ENCODE measurements at regions not wholly inside any gene's neighbourhood (a gene's known extent, or its start where the extent isn't known, plus 50 kb on each side); places are given as distances from the start of the nearest gene placed in this dataset.
"Not testable (repeated sequence)": the region's sequence is repeated elsewhere in the genome, so short reads cannot be mapped to it uniquely, and the experiment has no call there.

DNA sequence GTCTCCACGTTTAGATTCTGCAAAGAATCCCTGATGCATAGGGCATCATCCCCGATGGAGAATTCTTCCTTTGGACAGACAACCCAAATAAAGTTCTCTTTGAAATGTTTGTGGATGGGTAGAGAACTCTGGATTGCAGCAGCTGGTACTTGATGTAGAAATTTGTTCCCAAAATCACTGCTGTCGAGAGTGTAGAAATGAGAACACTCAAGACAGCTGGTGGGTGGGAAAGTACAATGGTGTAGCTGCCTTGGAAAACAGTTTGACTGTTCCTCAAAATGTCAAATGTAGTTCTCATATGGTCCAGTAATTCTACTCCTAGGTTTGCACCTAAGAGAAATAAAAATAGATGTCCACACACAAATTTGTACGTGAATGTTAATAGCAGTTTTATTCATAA is 671.5 kb upstream of the TMEM132C start:
- TF ChIP-seq, protein P1, sequence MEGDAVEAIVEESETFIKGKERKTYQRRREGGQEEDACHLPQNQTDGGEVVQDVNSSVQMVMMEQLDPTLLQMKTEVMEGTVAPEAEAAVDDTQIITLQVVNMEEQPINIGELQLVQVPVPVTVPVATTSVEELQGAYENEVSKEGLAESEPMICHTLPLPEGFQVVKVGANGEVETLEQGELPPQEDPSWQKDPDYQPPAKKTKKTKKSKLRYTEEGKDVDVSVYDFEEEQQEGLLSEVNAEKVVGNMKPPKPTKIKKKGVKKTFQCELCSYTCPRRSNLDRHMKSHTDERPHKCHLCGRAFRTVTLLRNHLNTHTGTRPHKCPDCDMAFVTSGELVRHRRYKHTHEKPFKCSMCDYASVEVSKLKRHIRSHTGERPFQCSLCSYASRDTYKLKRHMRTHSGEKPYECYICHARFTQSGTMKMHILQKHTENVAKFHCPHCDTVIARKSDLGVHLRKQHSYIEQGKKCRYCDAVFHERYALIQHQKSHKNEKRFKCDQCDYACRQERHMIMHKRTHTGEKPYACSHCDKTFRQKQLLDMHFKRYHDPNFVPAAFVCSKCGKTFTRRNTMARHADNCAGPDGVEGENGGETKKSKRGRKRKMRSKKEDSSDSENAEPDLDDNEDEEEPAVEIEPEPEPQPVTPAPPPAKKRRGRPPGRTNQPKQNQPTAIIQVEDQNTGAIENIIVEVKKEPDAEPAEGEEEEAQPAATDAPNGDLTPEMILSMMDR (conservative IDR thresholded peaks at IDR 0.05; ENCODE audit: low read depth, low read length), result no peak

DNA sequence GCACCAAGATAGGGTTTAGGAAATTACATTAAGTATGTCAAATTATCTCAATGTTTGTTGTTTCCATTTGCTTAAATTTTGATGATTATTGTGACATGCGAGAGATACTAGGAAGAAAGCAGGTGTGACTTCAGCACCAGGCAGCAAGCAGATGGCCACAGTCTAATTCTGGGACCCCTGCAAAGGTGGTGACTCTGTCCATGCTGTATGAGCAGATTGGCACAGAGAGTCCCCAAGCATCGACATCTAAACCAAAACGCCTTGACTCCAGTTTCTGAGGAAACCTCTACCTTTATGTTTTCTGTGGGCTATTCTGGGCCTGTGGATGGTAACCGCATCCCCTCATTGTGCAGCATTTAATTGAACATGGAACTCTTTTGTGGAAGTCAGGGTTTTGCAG is 670.1 kb upstream of the TMEM132C start:
- no peak for DNase-seq (ENCODE audit: low read depth)
- TF ChIP-seq, protein P1 (conservative IDR thresholded peaks at IDR 0.05; ENCODE audit: low read depth, low read length), result no peak
- no peak overlapping the region for H3K4me3 ChIP-seq (ENCODE audit: low read depth, low read length)

More for the DNA sequence above, 671.5 kb upstream of the TMEM132C start:
- no peak for DNase-seq (ENCODE audit: low read depth)
- H3K4me3 ChIP-seq (ENCODE audit: low read depth, low read length), result no peak overlapping the region

DNA sequence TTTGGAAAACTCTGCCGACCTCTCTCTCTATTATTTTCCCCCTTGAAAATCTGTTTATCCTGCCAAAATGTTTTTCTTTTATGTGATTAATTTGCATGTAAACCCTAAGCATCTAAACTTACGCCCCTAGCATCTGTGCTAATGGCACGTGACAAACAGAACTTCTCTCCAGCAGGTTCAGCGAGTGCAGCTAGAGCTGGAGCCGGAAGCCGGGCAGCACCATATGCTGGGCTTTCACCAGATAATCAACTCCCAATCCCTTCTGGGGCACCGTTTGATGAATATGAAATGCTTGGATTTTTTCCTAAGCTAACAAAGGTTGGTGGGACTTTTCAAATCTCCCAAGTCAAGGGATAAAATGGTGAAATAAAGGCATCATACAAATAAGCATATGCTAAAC is 667.5 kb upstream of the TMEM132C start:
- no peak overlapping the region for H3K4me3 ChIP-seq (ENCODE audit: low read depth, low read length)
- no peak for DNase-seq (ENCODE audit: low read depth)
- TF ChIP-seq, protein P1 (conservative IDR thresholded peaks at IDR 0.05; ENCODE audit: low read depth, low read length), result no peak

DNA sequence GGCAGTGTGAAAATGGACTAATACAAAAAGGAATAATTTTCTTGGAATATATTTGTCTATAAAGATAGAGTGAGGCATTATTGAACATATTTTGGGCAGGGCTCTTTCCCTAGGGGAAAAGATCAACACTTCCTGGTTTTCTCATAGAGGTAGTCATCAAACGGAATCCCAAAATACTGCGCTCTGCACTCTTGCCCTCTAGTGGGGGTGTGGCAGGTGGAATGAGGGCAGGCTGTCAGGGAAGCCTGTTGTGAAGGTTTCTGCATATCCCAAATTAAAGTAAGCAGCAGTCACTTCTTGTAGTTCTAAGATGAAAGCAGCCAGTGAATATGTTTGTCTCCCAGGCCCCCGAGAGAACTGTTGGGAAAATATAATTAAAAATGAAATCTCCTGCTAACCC is 666.8 kb upstream of the TMEM132C start:
- H3K4me3 ChIP-seq (ENCODE audit: low read depth, low read length), result no peak overlapping the region
- no peak for DNase-seq (ENCODE audit: low read depth)
- TF ChIP-seq, protein P1 (conservative IDR thresholded peaks at IDR 0.05; ENCODE audit: low read depth, low read length), result no peak

DNA sequence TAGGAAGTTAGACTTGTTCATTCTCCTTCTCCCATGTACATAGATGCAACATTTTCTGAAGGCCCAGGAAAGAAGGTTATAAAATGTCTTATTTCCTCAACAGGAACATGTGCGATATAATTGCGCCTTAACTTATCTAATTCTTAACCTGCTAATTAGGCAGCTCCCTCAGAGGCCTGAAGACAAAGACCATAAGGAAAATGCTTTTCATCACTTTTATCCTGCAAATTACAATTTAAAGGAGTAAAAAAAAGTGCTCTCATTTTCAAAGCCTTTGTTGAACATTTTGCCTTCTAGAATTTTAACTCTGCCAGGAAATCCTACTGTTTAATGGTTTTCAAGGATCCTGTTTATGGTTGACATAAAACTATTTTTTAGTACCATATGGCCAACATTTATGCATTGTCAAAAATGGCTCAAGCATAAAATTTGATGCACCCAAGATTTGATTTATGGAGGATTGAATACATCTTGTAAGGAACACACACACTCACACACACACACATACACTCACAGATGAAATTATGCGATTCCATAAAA is 660.4 kb upstream of the TMEM132C start:
- DNase-seq (ENCODE audit: low read depth), result no peak
- H3K4me3 ChIP-seq (ENCODE audit: low read depth, low read length), result no peak overlapping the region
- TF ChIP-seq, protein P1 (conservative IDR thresholded peaks at IDR 0.05; ENCODE audit: low read depth, low read length), result no peak

DNA sequence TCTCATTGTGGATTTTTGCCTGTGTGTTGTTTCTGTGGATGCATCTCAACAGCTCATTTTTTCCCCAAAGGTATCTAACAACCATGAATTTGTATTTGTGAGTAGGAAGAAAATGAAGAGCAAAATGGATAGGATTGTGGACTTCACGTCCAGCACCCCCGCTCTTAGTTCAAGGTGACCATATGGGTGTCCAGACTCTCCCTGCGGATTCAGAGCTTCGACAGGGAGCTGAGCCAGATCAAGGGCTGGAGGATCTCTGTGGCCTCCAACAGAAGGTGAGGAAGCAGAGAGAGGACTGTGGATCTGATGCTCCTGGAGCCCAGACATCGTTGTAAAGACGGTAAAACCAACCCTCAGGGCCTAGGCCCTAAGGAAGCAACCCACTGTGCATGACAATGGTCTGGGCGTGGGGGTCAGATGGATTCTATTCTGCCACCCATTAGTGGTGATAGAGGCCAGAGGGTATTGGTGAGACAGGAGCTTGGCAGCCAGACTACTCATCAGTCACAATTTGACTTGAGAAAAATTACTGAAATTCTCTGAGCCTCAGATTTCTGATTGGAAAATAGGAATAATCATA is 659.7 kb upstream of the TMEM132C start:
- no peak for DNase-seq (ENCODE audit: low read depth)
- TF ChIP-seq, protein P1 (conservative IDR thresholded peaks at IDR 0.05; ENCODE audit: low read depth, low read length), result no peak
- no peak overlapping the region for H3K4me3 ChIP-seq (ENCODE audit: low read depth, low read length)

DNA sequence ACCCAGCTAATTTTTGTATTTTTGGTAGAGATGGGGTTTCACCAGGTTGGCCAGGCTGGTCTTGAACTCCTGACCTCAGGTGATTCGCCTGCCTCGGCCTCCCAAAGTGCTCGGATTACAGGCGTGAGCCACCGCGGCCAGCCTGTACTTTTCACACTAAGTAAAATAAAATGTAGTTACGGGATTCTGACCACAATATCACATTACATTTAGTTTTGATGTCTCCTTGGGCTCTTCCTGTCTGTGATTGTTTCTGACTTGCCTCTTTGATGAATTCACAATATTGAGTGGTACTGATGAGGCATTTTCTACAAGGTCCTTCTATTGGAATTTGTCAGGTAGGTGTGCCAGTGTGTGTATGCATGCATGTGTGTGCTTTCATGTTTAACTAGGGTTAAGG is 658.6 kb upstream of the TMEM132C start:
- not testable (repeated sequence) for DNase-seq (ENCODE audit: low read depth)

More for the DNA sequence above, 658.6 kb upstream of the TMEM132C start:
- H3K4me3 ChIP-seq (ENCODE audit: low read depth, low read length), result not testable (repeated sequence)
